ENCODE measurements at regions not wholly inside any gene's neighbourhood (a gene's known extent, or its start where the extent isn't known, plus 50 kb on each side); places are given as distances from the start of the nearest gene placed in this dataset.

- no peak for TF ChIP-seq CTCF (IDR thresholded peaks at IDR 0.05; ENCODE audit: insufficient read depth, missing control alignments)
- no peak for FAIRE-seq
- no peak for DNase-seq (ENCODE audit: insufficient read length, low spot score)
These were observed 100.2 kb upstream of the OTUD4 start for GRCh38 chr4:145280541-145280940.

GRCh38 chr4:145279122-145279960 is 99.0 kb upstream of the OTUD4 start:
- FAIRE-seq: no peak
- no peak for TF ChIP-seq CTCF (IDR thresholded peaks at IDR 0.05; ENCODE audit: insufficient read depth, missing control alignments)
- DNase-seq (ENCODE audit: insufficient read length, low spot score): no peak

DNA sequence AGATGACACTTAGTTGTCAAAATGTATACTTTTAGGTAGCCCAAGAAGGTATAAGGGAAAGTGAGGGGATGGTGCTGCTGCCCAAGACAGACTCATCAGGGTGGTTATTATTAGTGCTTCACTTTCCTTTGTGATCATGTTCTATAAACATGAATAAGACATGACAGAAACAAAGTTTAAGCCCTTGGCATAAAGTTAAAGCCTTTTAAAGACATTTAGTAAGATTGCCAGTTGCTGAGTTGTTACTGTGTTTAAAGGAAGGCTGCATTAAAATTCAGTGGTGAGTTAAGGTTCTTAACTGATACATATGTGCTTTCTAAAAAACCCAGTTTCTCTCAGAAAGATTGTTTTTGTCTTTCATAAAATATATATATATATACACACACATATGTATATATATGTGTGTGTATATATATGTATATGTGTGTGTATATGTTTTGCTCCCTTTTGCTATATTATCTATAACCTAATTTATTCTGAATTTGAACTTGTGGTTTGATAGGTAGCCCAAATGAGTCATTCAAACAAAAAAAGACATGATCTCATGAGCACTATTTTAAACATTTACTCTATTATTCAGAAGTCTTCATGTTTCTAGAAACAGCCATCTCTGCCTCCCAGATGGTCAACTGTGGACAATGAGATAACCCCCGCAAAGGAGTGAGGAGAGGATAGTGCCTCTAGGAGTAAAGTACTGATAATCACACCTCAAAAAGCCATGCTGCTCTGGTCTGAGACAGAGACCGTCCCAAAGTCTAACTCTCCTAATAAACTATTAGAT is 98.1 kb upstream of the OTUD4 start:
- no peak for FAIRE-seq
- TF ChIP-seq CTCF (IDR thresholded peaks at IDR 0.05; ENCODE audit: insufficient read depth, missing control alignments): no peak

DNA sequence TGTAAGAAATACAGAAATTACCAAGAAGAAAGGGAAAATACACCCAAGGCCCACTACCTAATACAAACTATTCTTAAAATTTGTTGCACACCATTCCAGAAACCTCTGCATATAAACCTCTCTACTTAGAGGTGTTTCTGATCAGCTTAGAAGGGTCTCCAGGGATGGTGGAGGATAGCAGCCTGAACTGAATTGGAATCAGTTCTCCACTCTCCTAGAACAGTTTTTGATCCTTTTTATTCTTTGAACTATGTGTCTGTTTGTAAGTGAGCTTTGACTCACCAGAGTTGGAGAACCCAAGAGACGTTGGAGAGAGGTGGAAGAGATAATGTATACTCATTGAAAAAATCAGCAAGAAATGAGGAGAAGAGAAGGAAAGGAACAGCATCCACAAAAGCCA is 96.6 kb upstream of the OTUD4 start:
- FAIRE-seq (no peak), DNase-seq (ENCODE audit: insufficient read length, low spot score) (no peak)
- no peak for TF ChIP-seq CTCF (IDR thresholded peaks at IDR 0.05; ENCODE audit: insufficient read depth, missing control alignments)

More for the DNA sequence above, 98.1 kb upstream of the OTUD4 start:
- DNase-seq (ENCODE audit: insufficient read length, low spot score): no peak

GRCh38 chr4:145276050-145276449 is 95.7 kb upstream of the OTUD4 start:
- TF ChIP-seq CTCF (IDR thresholded peaks at IDR 0.05; ENCODE audit: insufficient read depth, missing control alignments): no peak
- FAIRE-seq (no peak), DNase-seq (ENCODE audit: insufficient read length, low spot score) (no peak)

- TF ChIP-seq CTCF (IDR thresholded peaks at IDR 0.05; ENCODE audit: insufficient read depth, missing control alignments): no peak
- DNase-seq (ENCODE audit: insufficient read length, low spot score) (no peak), FAIRE-seq (no peak)
These were observed 90.8 kb upstream of the OTUD4 start for GRCh38 chr4:145271194-145271593.

DNA sequence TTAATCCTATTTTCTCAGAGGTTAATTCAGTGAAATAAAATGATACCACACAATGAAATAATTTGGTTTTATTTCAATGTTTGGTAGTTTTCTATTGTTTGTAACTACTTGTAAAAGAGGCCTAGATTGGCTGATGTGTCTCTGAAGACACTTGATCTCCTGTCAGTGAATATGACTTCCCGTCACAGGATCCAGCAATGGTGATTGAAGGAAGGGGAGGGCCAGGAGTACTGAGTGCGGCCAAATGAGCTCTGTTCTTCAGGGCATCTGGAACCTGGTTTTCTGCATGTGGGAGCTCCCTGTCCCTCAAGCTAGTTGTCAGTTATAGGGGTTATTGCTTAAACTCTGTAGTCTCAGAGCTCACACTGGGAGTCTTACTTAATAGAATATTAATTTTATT is 86.5 kb upstream of the OTUD4 start:
- DNase-seq (ENCODE audit: insufficient read length, low spot score) (no peak), FAIRE-seq (no peak)
- no peak for TF ChIP-seq CTCF (IDR thresholded peaks at IDR 0.05; ENCODE audit: insufficient read depth, missing control alignments)

Data from D721Med (cell line).